HG02623 (cell line): ENCODE measurements at regions not wholly inside any gene's neighbourhood (a gene's known extent, or its start where the extent isn't known, plus 50 kb on each side); places are given as distances from the start of the nearest gene placed in this dataset.

Experiments
- ATAC-seq: cut with Tn5 transposase; IDR thresholded peaks from one replicate; pipeline ENCODE4 v1.9.1; 2021; ENCODE audit warnings: moderate library complexity; ENCODE audit not compliant: unreplicated experiment

GRCh38 chr15:35657679-35658311 is 111.8 kb upstream of the DPH6 start:
- no peak for ATAC-seq

- ATAC-seq, result no peak
Observed at GRCh38 chr15:35663956-35664355, 118.0 kb upstream of the DPH6 start.

- no peak for ATAC-seq
Observed at GRCh38 chr15:35665896-35666536, 120.1 kb upstream of the DPH6 start.

GRCh38 chr15:35667908-35668307 is 121.9 kb upstream of the DPH6 start:
- no peak for ATAC-seq

- ATAC-seq, result no peak
Observed at GRCh38 chr15:35669021-35669420, 123.1 kb upstream of the DPH6 start.

- ATAC-seq, result no peak
Observed at GRCh38 chr15:35669432-35670045, 123.6 kb upstream of the DPH6 start.

GRCh38 chr15:35671197-35671596 is 125.2 kb upstream of the DPH6 start:
- no peak for ATAC-seq

GRCh38 chr15:35671981-35672380 is 126.0 kb upstream of the DPH6 start:
- no peak for ATAC-seq

GRCh38 chr15:35673093-35673684 is 127.2 kb upstream of the DPH6 start:
- peak; percentile 56 for ATAC-seq

GRCh38 chr15:35674873-35675781 is 129.2 kb upstream of the DPH6 start:
- ATAC-seq, result no peak

- ATAC-seq, result no peak
Observed at GRCh38 chr15:35678774-35679173, 132.8 kb upstream of the DPH6 start.

- ATAC-seq, result no peak
Observed at GRCh38 chr15:35679186-35679585, 133.2 kb upstream of the DPH6 start.

- ATAC-seq, result no peak
Observed at GRCh38 chr15:35680951-35681350, 135.0 kb upstream of the DPH6 start.

GRCh38 chr15:35686347-35686746 is 140.4 kb upstream of the DPH6 start:
- no peak for ATAC-seq

GRCh38 chr15:35689266-35689665 is 143.3 kb upstream of the DPH6 start:
- no peak for ATAC-seq

GRCh38 chr15:35690089-35690488 is 144.1 kb upstream of the DPH6 start:
- ATAC-seq, result no peak

GRCh38 chr15:35690698-35691116 is 144.7 kb upstream of the DPH6 start:
- ATAC-seq, result no peak

GRCh38 chr15:35691173-35691761 is 145.3 kb upstream of the DPH6 start:
- ATAC-seq, result no peak

- ATAC-seq, result no peak
Observed at GRCh38 chr15:35691891-35692867, 146.2 kb upstream of the DPH6 start.
